SJSA1 (cell line): ENCODE measurements at regions not wholly inside any gene's neighbourhood (a gene's known extent, or its start where the extent isn't known, plus 50 kb on each side); places are given as distances from the start of the nearest gene placed in this dataset.

Experiments
- DNase-seq, 2 experiments: peaks; one replicate each; pipeline ENCODE4 v3.0.0-alpha.2; 2015 to 2020; ENCODE audit warnings: low spot score in 2 of 2, low read depth in 1 of 2
- H3K27ac ChIP-seq: fragments of 250-450 bp; sonication (Bioruptor Pico); 2 replicates; pipeline ENCODE4 v1.5.1; 2020; ENCODE audit warnings: mild to moderate bottlenecking, moderate library complexity
- H3K27me3 ChIP-seq: fragments of 250-450 bp; sonication (Bioruptor Pico); replicated peaks from 2 replicates; pipeline ENCODE4 v1.5.1; 2020; ENCODE audit warnings: mild to moderate bottlenecking, moderate library complexity
- H3K36me3 ChIP-seq: fragments of 250-450 bp; sonication (Bioruptor Pico); 2 replicates; pipeline ENCODE4 v1.5.1; 2020; ENCODE audit warnings: mild to moderate bottlenecking
- H3K4me1 ChIP-seq: fragments of 250-450 bp; sonication (Bioruptor Pico); replicated peaks from 2 replicates; pipeline ENCODE4 v1.6.1; 2021; ENCODE audit warnings: mild to moderate bottlenecking
- H3K4me3 ChIP-seq: fragments of 250-450 bp; sonication (Bioruptor Pico); 2 replicates; pipeline ENCODE4 v1.5.1; 2020; ENCODE audit warnings: mild to moderate bottlenecking
- H3K9me3 ChIP-seq: fragments of 250-450 bp; sonication (Bioruptor Pico); replicated peaks from 2 replicates; pipeline ENCODE4 v1.5.1; 2020; ENCODE audit warnings: mild to moderate bottlenecking

- DNase-seq: no peak
- H3K27me3 ChIP-seq: no peaks in the 10 kb centered on the region
- H3K9me3 ChIP-seq: no peaks in the 10 kb centered on the region
These were observed 1076.3 kb upstream of the TENM3 start for GRCh38 chr4:181166742-181167399.

GRCh38 chr4:181168011-181168805 is 1075.0 kb upstream of the TENM3 start:
- Histone ChIP-seq H3K27me3 (no peaks in the 10 kb centered on the region), H3K4me3 (no peak overlapping the region)

More at GRCh38 chr4:181166742-181167399, 1076.3 kb upstream of the TENM3 start:
- Histone ChIP-seq H3K27ac (no peak overlapping the region), H3K36me3 (no peaks in the 10 kb centered on the region), H3K4me1 (no peaks in the 10 kb centered on the region), H3K4me3 (no peak overlapping the region)

GRCh38 chr4:181173046-181173445 is 1070.2 kb upstream of the TENM3 start:
- no peaks in the 10 kb centered on the region for H3K4me1 ChIP-seq
- H3K9me3 ChIP-seq: no peaks in the 10 kb centered on the region; the same call in 1 of the 2 replicates
- no peaks in the 10 kb centered on the region for H3K27me3 ChIP-seq
- no peak overlapping the region for H3K4me3 ChIP-seq
- no peaks in the 10 kb centered on the region for H3K36me3 ChIP-seq
- no peak for DNase-seq
- no peak overlapping the region for H3K27ac ChIP-seq

More at GRCh38 chr4:181168011-181168805, 1075.0 kb upstream of the TENM3 start:
- DNase-seq: no peak
- Histone ChIP-seq H3K9me3 (no peaks in the 10 kb centered on the region), H3K4me1 (no peaks in the 10 kb centered on the region), H3K27ac (no peak overlapping the region), H3K36me3 (no peaks in the 10 kb centered on the region)

DNA sequence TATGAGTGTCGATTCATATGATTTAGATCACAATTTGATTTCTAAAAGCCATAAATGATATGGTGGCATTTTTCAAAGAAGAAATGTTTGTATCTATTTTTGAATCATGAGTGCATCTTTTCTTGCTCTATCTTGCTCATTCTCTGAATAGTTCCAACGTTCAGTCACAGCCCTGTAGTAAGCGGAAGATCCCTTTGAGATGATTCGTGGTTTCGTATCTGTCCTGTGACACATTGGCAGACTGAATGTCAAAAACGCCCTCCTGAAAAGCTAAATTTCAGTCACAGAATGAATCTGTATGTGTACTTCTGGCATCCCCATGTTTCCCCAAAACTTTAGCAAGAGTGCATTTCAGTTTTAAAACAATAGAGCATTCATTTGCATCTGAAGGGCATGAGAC is 1066.9 kb upstream of the TENM3 start:
- no peak overlapping the region for H3K4me3 ChIP-seq
- H3K36me3 ChIP-seq: no peaks in the 10 kb centered on the region
- no peaks in the 10 kb centered on the region; the same call in 1 of the 2 replicates for H3K27me3 ChIP-seq
- no peaks in the 10 kb centered on the region for H3K4me1 ChIP-seq
- H3K9me3 ChIP-seq: no peaks in the 10 kb centered on the region; the same call in 1 of the 2 replicates
- no peak overlapping the region for H3K27ac ChIP-seq
- DNase-seq: no peak

DNA sequence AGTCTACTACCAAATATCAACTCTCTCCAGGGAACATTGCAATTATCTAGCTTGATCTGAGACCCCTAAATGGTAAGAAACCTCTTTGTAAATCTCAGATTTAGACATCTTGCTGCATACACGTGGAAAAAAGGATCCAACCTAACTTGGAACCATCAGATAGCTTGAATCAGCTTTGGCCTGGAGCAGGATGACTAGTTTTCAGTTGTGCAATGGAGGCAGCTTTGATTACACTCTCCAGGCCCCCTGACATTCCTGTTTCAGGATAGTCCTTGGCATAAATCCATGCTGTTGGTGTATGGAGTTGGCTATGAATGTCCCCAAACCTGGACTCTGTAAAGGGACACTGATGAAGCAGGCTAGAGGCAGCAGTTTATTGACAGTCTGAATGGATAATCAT is 1061.9 kb upstream of the TENM3 start:
- Histone ChIP-seq H3K9me3 (no peaks in the 10 kb centered on the region), H3K36me3 (no peaks in the 10 kb centered on the region), H3K27me3 (no peaks in the 10 kb centered on the region; the same call in 1 of the 2 replicates), H3K27ac (no peak overlapping the region), H3K4me3 (no peak overlapping the region), H3K4me1 (no peaks in the 10 kb centered on the region)
- no peak for DNase-seq

DNA sequence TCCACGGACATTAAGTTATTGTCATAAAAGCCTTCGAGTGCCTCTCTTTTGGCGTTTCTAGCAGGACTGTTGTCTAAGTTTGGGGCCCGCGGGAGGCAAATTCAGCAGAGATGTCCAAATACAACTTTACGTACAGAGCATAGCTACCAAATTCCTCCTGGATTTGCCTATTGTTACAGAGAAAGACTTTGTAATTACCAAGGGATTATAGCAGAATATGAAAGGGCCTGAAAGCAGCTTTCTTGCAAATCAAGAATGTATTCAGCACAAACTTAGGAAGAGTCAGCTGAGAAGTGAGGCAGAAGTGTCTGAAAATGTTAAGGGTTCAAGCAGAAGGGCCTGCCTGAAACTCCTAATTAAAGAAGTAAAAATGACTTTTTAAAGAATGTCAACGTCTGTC is 1053.5 kb upstream of the TENM3 start:
- Histone ChIP-seq H3K4me1 (peaks cover 14% of the 10 kb centered on the region), H3K27me3 (no peaks in the 10 kb centered on the region), H3K27ac (no peak overlapping the region), H3K4me3 (no peak overlapping the region), H3K9me3 (no peaks in the 10 kb centered on the region), H3K36me3 (no peaks in the 10 kb centered on the region)
- DNase-seq: no peak

- DNase-seq: peak in 1 of 2 experiments; percentile 15
- no peak overlapping the region for H3K4me3 ChIP-seq
- peak overlapping the region; percentile 26; the same call in 1 of the 2 replicates for H3K27ac ChIP-seq
- peaks cover 16% of the 10 kb centered on the region for H3K4me1 ChIP-seq
- no peaks in the 10 kb centered on the region for H3K9me3 ChIP-seq
- no peaks in the 10 kb centered on the region for H3K36me3 ChIP-seq
- H3K27me3 ChIP-seq: no peaks in the 10 kb centered on the region
These were observed 1049.9 kb upstream of the TENM3 start for GRCh38 chr4:181193131-181193930.

DNA sequence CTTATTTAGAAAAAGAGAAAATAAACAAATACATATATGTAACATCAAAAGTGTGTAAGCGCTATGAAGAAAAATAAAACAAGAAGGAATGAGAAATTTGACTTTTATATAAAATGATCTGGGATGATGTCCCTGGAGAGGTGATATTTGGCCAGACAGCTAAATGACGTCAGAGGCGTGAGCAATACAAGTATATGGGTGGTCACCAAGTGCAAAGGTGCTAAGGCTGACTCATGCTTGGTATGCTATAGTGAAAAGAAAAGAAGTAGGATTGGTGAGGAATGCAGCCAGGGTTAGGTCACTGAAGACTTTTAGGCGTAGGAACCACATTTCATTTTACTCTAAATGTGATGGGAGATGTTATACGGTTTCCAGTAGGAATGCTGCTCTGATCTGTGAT is 1049.1 kb upstream of the TENM3 start:
- DNase-seq: peak; percentile 52 to 62
- H3K4me3 ChIP-seq: no peak overlapping the region
- H3K36me3 ChIP-seq: no peaks in the 10 kb centered on the region

DNA sequence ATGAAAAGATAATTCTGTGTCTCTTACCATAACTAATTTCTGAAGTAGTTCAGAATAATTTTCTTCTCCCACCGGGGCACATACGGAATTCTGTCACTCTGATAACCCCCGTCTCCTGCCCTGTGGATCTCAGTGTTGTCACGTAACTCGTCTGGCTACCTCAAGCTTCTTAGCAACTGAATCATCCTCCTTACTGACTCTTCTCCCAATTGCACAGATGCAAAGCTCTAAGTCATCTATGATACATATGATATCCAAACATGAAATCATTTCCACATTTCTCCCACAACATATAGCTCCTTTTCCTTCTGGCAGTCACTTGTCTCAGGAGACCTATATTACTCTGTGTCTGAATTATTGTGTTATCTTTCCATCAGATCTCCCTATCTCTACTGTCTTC is 1043.1 kb upstream of the TENM3 start:
- Histone ChIP-seq H3K4me1 (no peaks in the 10 kb centered on the region), H3K27me3 (no peaks in the 10 kb centered on the region), H3K36me3 (no peaks in the 10 kb centered on the region), H3K4me3 (no peak overlapping the region), H3K27ac (no peak overlapping the region), H3K9me3 (no peaks in the 10 kb centered on the region)
- DNase-seq: no peak

More for the DNA sequence above, 1049.1 kb upstream of the TENM3 start:
- H3K27me3 ChIP-seq: no peaks in the 10 kb centered on the region
- peak overlapping the region; percentile 26; the same call in 1 of the 2 replicates for H3K27ac ChIP-seq
- peaks cover 16% of the 10 kb centered on the region for H3K4me1 ChIP-seq
- H3K9me3 ChIP-seq: no peaks in the 10 kb centered on the region

DNA sequence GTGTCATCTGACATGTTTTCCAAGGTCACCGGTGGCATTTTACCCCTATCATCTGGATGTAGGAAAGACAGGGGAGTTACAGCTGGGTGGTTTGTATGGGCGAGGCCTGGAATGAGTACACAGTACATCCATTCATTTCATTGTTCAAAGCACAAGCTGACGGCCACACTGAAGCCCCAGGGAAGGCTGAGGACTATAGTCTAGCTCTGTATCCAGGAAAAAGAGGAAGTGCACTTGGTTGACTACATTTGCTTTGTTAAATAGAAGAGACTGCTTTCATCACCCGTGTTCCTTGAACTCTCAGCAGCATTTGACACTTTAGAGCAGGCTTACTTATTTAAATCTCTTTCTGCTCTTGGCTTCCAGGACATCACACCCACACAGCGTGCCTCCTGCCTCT is 1041.0 kb upstream of the TENM3 start:
- Histone ChIP-seq H3K4me1 (no peaks in the 10 kb centered on the region), H3K9me3 (no peaks in the 10 kb centered on the region), H3K27ac (no peak overlapping the region), H3K36me3 (no peaks in the 10 kb centered on the region), H3K27me3 (no peaks in the 10 kb centered on the region), H3K4me3 (no peak overlapping the region)
- DNase-seq: no peak

DNA sequence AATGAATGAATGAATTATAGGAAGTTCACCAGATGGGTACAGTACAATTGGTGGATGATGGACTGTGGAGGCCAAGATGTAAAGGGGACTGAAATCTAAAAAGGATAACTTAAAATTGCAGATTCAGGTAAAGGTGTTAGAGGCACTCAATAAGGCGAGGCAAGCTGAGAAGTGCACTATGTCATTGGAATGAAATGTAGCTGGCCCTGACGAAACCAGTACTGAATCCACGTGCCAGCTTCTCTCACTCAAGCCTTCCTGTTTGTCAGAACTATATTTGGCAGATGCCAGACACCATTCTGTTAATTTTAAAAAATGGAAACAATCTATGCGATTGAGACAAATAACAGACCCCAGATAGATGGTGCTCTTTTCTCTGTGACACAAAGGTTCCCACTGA is 1039.1 kb upstream of the TENM3 start:
- Histone ChIP-seq H3K4me3 (no peak overlapping the region), H3K36me3 (no peaks in the 10 kb centered on the region), H3K9me3 (no peaks in the 10 kb centered on the region), H3K27me3 (no peaks in the 10 kb centered on the region), H3K4me1 (no peaks in the 10 kb centered on the region), H3K27ac (no peak overlapping the region)
- no peak for DNase-seq

DNA sequence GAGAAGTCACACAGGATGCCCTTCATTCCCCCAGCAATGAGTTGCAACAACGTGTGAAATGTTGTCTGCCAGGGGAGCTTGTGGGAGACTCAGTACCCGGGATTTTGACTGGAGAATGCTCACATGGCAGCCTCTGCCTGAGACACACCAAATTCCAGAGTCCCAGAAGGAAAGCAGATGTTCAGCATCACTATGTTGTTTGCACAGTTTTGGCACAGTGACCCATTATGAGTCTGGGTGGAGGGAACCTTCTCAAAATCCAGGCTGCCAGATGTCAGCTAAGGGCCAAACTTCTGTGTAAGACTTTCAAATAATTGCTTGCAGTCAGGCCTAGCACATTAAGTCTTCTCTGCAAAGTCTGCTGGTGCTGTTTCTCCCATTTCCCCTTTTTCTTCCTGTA is 1029.7 kb upstream of the TENM3 start:
- Histone ChIP-seq H3K27me3 (no peaks in the 10 kb centered on the region), H3K4me3 (no peak overlapping the region), H3K4me1 (no peaks in the 10 kb centered on the region), H3K9me3 (no peaks in the 10 kb centered on the region), H3K36me3 (no peaks in the 10 kb centered on the region), H3K27ac (no peak overlapping the region)
- no peak for DNase-seq

DNA sequence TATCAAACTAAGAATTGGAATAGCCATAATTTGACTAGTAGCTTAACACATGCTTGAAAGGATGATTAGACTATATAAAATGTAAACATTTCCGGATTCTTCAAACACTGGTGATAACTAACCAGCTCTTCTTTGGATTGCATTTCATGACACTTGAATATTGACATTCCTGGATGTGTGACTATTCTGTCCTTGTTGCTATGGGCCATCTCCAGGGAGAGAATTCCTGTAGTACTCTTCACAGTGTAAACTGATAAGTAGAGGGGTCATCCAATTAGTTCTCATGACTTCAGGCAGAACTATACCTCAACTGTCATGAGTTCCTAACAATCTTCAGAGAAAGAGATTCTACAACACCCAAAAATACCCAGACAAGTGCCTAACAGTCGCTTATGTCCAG is 1026.7 kb upstream of the TENM3 start:
- no peak for DNase-seq
- no peaks in the 10 kb centered on the region for H3K9me3 ChIP-seq
- no peaks in the 10 kb centered on the region for H3K36me3 ChIP-seq
- no peak overlapping the region for H3K27ac ChIP-seq
- no peaks in the 10 kb centered on the region for H3K27me3 ChIP-seq
- no peak overlapping the region for H3K4me3 ChIP-seq
- no peaks in the 10 kb centered on the region for H3K4me1 ChIP-seq
